GM12891 (cell line): ENCODE measurements at regions not wholly inside any gene's neighbourhood (a gene's known extent, or its start where the extent isn't known, plus 50 kb on each side); places are given as distances from the start of the nearest gene placed in this dataset.

ENCODE experiments used
- POLR2A ChIP-seq: IDR thresholded peaks from 2 replicates; pipeline ENCODE4 v1.6.1; 2011; ENCODE audit warnings: low read depth, low read length, control low read depth
- POLR2AphosphoS5 ChIP-seq: IDR thresholded peaks from 2 replicates; pipeline ENCODE4 v1.6.1; 2011; ENCODE audit warnings: low read depth, low read length, control low read depth
- POU2F2 ChIP-seq: IDR thresholded peaks from 2 replicates; pipeline ENCODE4 v1.6.1; 2011; ENCODE audit warnings: low read depth, mild to moderate bottlenecking, control low read depth, low read length, moderate library complexity
- TAF1 ChIP-seq: IDR thresholded peaks from 2 replicates; pipeline ENCODE4 v1.6.1; 2011; ENCODE audit warnings: low read depth, low read length, control low read depth

- TF ChIP-seq POLR2AphosphoS5, result no peak
- TF ChIP-seq POU2F2, result no peak
- no peak for TF ChIP-seq POLR2A
- TF ChIP-seq TAF1, result no peak
Observed at GRCh38 chr10:3578682-3579081, 206.3 kb downstream of the KLF6 start.
